ENCODE measurements at regions not wholly inside any gene's neighbourhood (a gene's known extent, or its start where the extent isn't known, plus 50 kb on each side); places are given as distances from the start of the nearest gene placed in this dataset.
"Not testable (repeated sequence)": the region's sequence is repeated elsewhere in the genome, so short reads cannot be mapped to it uniquely, and the experiment has no call there.

DNA sequence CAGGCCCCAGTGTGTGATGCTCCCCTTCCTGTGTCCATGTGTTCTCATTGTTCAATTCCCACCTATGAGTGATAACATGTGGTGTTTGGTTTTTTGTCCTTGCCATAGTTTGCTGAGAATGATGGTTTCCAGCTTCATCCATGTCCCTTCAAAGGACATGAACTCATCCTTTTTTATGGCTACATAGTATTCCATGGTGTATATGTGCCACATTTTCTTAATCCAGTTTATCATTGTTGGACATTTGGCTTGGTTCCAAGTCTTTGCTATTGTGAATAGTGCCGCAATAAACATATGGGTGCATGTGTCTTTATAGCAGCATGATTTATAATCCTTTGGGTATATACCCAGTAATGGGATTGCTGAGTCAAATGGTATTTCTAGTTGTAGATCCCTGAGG is 64.0 kb upstream of the PCSK1 start:
- not testable (repeated sequence) for TF ChIP-seq EZH2phosphoT487 (IDR thresholded peaks at IDR 0.05; ENCODE audit: borderline replicate concordance)
- TF ChIP-seq, protein P1, sequence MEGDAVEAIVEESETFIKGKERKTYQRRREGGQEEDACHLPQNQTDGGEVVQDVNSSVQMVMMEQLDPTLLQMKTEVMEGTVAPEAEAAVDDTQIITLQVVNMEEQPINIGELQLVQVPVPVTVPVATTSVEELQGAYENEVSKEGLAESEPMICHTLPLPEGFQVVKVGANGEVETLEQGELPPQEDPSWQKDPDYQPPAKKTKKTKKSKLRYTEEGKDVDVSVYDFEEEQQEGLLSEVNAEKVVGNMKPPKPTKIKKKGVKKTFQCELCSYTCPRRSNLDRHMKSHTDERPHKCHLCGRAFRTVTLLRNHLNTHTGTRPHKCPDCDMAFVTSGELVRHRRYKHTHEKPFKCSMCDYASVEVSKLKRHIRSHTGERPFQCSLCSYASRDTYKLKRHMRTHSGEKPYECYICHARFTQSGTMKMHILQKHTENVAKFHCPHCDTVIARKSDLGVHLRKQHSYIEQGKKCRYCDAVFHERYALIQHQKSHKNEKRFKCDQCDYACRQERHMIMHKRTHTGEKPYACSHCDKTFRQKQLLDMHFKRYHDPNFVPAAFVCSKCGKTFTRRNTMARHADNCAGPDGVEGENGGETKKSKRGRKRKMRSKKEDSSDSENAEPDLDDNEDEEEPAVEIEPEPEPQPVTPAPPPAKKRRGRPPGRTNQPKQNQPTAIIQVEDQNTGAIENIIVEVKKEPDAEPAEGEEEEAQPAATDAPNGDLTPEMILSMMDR (conservative IDR thresholded peaks at IDR 0.05; ENCODE audit: low read length): not testable (repeated sequence)

Measured in Loucy (cell line).